Body of pancreas (tissue), 4 donors: ENCODE measurements at regions not wholly inside any gene's neighbourhood (a gene's known extent, or its start where the extent isn't known, plus 50 kb on each side); places are given as distances from the start of the nearest gene placed in this dataset.

Experiments used
- ATAC-seq: fragments of 150-250 bp; one replicate; pipeline ENCODE4 v1.9.1; 2016
- DNase-seq, 4 donors: peaks; one replicate each; pipeline ENCODE4 v3.0.0-alpha.2; 2019
- H3K27ac ChIP-seq, 4 donors: fragments of 200-600 bp; sonication (generic); 1 replicate in 3 of 4; 2 replicates in 1 of 4; pipeline versions ENCODE4 v1.5.1 to v1.6.1; 2016 to 2019; ENCODE audit warnings: mild to moderate bottlenecking in 1 of 4, mixed read lengths in 1 of 4, moderate library complexity in 1 of 4
- H3K27me3 ChIP-seq, 2 donors: fragments of 200-600 bp; sonication (generic); one replicate each; pipeline ENCODE4 v1.6.0; 2016; ENCODE audit warnings: mild to moderate bottlenecking in 1 of 2
- H3K36me3 ChIP-seq, 2 donors: fragments of 200-600 bp; sonication (generic); replicated peaks in 1 of 2; 2 replicates each; pipeline ENCODE4 v1.5.1; 2016; ENCODE audit warnings: low read depth in 2 of 2; ENCODE audit not compliant: insufficient read depth in 1 of 2
- H3K4me1 ChIP-seq: fragments of 200-600 bp; sonication (generic); one replicate; pipeline ENCODE4 v1.6.0; 2016
- H3K4me3 ChIP-seq, 2 donors: fragments of 200-600 bp; sonication (generic); 1 replicate in 1 of 2; 2 replicates in 1 of 2; pipeline ENCODE4 v1.5.1; 2016 to 2019
- H3K9me3 ChIP-seq, 3 donors: fragments of 200-600 bp; sonication (generic); 1 replicate in 2 of 3; 2 replicates in 1 of 3; pipeline ENCODE4 v1.5.1; 2016
- POLR2A ChIP-seq, 3 donors: fragments of 450-650 bp; IDR thresholded peaks; one replicate each; pipeline ENCODE4 v1.6.1; 2016; ENCODE audit warnings: antibody characterized with exemption in 3 of 3, mild to moderate bottlenecking in 2 of 3
- WGBS, 2 donors: methylation state at CpG; one replicate each; pipeline ENCODE4 v1.1.5; 2017; 5-methylcytosine and 5-hydroxymethylcytosine counted together
- intact Hi-C: fragments of 100-400 bp; cut with DNase I; formaldehyde crosslinking; loops from one replicate; pipeline ENCODE4 v1.15.1; 2023
- TF ChIP-seq, protein P1 (sequence below), 7 experiments: fragments of 450-650 bp in 4 of 7; fragments of 200-600 bp in 3 of 7; sonication (generic) in 3 of 7; IDR thresholded peaks; one replicate each; pipeline ENCODE4 v1.5.1; 2016 to 2019; ENCODE audit warnings: antibody characterized with exemption in 7 of 7

DNA sequence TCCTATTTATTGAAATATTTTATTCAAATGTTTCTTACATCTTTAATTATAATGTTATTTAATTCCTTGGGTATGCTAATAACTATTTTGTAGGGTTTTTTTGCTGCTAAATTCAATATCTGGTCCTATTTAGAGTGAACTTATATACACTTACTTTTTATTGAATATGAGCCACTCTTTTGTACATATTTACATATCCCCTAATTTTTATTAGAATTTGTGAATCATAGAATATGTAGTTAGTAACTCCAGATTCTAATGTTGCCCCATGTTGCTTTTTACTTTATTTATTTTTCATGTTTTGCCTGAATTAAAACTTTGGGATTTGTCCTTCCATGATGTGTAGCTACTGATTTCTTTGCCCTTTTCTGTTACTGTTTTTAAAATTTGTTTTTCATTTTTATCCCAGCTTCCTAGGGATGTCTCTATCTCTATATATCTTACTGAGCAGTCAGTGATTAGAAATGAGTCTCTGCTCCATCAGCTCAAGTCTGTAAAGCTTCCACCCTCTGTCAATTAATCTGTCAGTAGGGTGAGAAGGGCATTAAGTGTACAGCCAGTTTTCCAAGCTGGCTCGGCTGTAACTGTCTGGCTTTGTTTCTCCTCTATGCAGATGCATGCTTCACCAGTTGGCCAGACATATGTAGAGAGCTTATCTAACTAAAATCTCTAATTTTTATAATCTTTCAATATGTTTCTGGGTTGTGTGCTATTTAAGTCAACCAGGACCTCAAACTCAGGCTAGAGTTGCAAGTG lies 256.9 kb downstream of the CDH19 start:
- intact Hi-C loops = no loop called here
- WGBS, 2 donors = 12 to 44% methylated on average over 1 of the region's 1 CpG
- no peaks in the 10 kb centered on the region for H3K4me1 ChIP-seq
- H3K9me3 ChIP-seq = no peaks in the 10 kb centered on the region
- DNase-seq (no peak), ATAC-seq (no peak)
- no peaks in the 10 kb centered on the region for H3K27me3 ChIP-seq
- H3K27ac ChIP-seq = no peak overlapping the region
- TF ChIP-seq POLR2A (IDR thresholded peaks at IDR 0.05) = no peak
- TF ChIP-seq, protein P1, sequence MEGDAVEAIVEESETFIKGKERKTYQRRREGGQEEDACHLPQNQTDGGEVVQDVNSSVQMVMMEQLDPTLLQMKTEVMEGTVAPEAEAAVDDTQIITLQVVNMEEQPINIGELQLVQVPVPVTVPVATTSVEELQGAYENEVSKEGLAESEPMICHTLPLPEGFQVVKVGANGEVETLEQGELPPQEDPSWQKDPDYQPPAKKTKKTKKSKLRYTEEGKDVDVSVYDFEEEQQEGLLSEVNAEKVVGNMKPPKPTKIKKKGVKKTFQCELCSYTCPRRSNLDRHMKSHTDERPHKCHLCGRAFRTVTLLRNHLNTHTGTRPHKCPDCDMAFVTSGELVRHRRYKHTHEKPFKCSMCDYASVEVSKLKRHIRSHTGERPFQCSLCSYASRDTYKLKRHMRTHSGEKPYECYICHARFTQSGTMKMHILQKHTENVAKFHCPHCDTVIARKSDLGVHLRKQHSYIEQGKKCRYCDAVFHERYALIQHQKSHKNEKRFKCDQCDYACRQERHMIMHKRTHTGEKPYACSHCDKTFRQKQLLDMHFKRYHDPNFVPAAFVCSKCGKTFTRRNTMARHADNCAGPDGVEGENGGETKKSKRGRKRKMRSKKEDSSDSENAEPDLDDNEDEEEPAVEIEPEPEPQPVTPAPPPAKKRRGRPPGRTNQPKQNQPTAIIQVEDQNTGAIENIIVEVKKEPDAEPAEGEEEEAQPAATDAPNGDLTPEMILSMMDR (IDR thresholded peaks at IDR 0.05) = no peak
- H3K4me3 ChIP-seq = no peak overlapping the region
- no peaks in the 10 kb centered on the region for H3K36me3 ChIP-seq

DNA sequence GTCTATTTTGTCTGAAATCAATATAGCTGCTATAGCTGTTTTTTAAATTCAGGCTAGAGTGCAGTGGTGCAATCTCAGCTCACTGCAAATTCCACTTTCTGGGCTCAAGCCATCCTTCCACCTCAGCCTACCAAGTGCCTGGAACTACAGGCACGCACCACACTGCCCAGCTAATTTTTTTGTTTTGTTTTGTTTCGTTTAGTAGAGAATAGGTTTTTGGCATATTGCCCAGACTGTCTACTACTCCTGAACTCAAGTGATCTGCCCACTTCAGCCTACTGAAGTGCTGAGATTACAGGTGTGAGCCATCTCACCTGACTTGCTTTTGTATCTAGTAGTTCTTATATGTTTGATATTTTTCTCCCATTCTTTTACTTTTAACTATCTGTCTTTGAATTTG lies 259.7 kb downstream of the CDH19 start:
- intact Hi-C loops = no loop called here
- H3K4me3 ChIP-seq = no peak overlapping the region
- no peak for DNase-seq
- H3K9me3 ChIP-seq = no peaks in the 10 kb centered on the region
- H3K27me3 ChIP-seq = no peaks in the 10 kb centered on the region
- no peaks in the 10 kb centered on the region for H3K4me1 ChIP-seq
- no peak for ATAC-seq
- WGBS, 2 donors = 30 to 33% methylated on average over 2 of the region's 2 CpGs
- H3K36me3 ChIP-seq = no peaks in the 10 kb centered on the region
- no peak overlapping the region for H3K27ac ChIP-seq
- TF ChIP-seq, protein P1 (IDR thresholded peaks at IDR 0.05) = no peak
- TF ChIP-seq POLR2A (IDR thresholded peaks at IDR 0.05) = no peak

GRCh38 chr18:66342577-66342976 lies 261.3 kb downstream of the CDH19 start:
- H3K9me3 ChIP-seq = no peaks in the 10 kb centered on the region
- H3K36me3 ChIP-seq = no peaks in the 10 kb centered on the region
- intact Hi-C loops = no loop called here
- ATAC-seq (no peak), DNase-seq (no peak)
- H3K27me3 ChIP-seq = no peaks in the 10 kb centered on the region
- TF ChIP-seq, protein P1 (IDR thresholded peaks at IDR 0.05) = no peak
- no peak for TF ChIP-seq POLR2A (IDR thresholded peaks at IDR 0.05)
- H3K4me1 ChIP-seq = no peaks in the 10 kb centered on the region
- no peak overlapping the region for H3K27ac ChIP-seq
- no peak overlapping the region for H3K4me3 ChIP-seq

GRCh38 chr18:66334534-66334933 lies 269.4 kb downstream of the CDH19 start:
- Histone ChIP-seq H3K27ac (no peak overlapping the region), H3K36me3 (no peaks in the 10 kb centered on the region), H3K9me3 (no peaks in the 10 kb centered on the region), H3K4me1 (no peaks in the 10 kb centered on the region), H3K4me3 (no peak overlapping the region), H3K27me3 (no peaks in the 10 kb centered on the region)
- 30 to 35% methylated on average over 1 of the region's 1 CpG for WGBS, 2 donors
- no peak for TF ChIP-seq POLR2A (IDR thresholded peaks at IDR 0.05)
- TF ChIP-seq, protein P1 (IDR thresholded peaks at IDR 0.05) = no peak
- intact Hi-C loops = no loop called here
- no peak for ATAC-seq
- DNase-seq = no peak

DNA sequence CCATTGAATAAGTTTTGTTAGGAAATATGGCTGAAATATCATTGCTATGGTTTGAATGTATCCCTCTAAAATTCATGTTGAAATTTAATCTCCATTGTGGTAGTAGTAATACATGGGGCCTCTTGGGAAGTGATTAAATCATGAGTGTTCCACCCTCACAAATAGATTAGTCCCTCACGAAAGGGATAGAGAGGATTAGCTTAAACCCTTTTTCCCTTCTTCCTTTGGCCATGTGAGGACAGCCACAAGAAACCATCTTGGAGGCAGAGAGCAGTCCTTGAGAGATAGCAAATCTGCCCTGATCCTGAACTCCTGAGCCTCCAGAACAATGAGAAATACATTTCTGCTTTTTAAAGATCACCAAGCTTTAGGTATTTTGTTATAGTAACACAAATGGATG lies 274.2 kb downstream of the CDH19 start:
- Histone ChIP-seq H3K36me3 (no peaks in the 10 kb centered on the region), H3K27ac (no peak overlapping the region), H3K27me3 (no peaks in the 10 kb centered on the region), H3K4me3 (no peak overlapping the region), H3K9me3 (no peaks in the 10 kb centered on the region), H3K4me1 (no peaks in the 10 kb centered on the region)
- WGBS, 2 donors = 40 to 57% methylated on average over 1 of the region's 1 CpG
- DNase-seq (no peak), ATAC-seq (no peak)
- intact Hi-C loops = no loop called here
- TF ChIP-seq, protein P1 (IDR thresholded peaks at IDR 0.05) = no peak
